HUES64 (cell line): ENCODE measurements at regions not wholly inside any gene's neighbourhood (a gene's known extent, or its start where the extent isn't known, plus 50 kb on each side); places are given as distances from the start of the nearest gene placed in this dataset.

Source experiments
- H3K27ac ChIP-seq: 2 replicates; pipeline ENCODE4 v1.7.0; 2013; ENCODE audit warnings: low read depth, low read length, inconsistent platforms
- H3K27me3 ChIP-seq: 2 replicates; pipeline ENCODE4 v1.6.1; 2013; ENCODE audit warnings: mild to moderate bottlenecking, low read length; ENCODE audit not compliant: insufficient read depth
- H3K36me3 ChIP-seq: 2 replicates; pipeline ENCODE4 v1.6.1; 2013; ENCODE audit warnings: mild to moderate bottlenecking, low read length; ENCODE audit not compliant: insufficient read depth
- H3K4me1 ChIP-seq: 2 replicates; pipeline ENCODE4 v1.6.1; 2013; ENCODE audit warnings: mild to moderate bottlenecking, low read length, moderate library complexity; ENCODE audit not compliant: insufficient read depth
- H3K4me3 ChIP-seq: 2 replicates; pipeline ENCODE4 v1.5.1; 2013; ENCODE audit warnings: mild to moderate bottlenecking, low read length, moderate library complexity
- H3K9ac ChIP-seq: 2 replicates; pipeline ENCODE4 v1.6.1; 2013; ENCODE audit warnings: mild to moderate bottlenecking, low read depth, low read length
- H3K9me3 ChIP-seq: 2 replicates; pipeline ENCODE4 v1.6.1; 2013; ENCODE audit warnings: low read depth, low read length; ENCODE audit not compliant: insufficient read depth
- WGBS: fragments of 150-250, 120-280 bp; methylation state at CpG from one replicate; pipeline ENCODE4 v1.1.7; 2013; ENCODE audit warnings: missing lambda C conversion rate; 5-methylcytosine and 5-hydroxymethylcytosine counted together

GRCh38 chr3:148441191-148441590, 256.5 kb upstream of the AGTR1 start:
- Histone ChIP-seq H3K9ac (no peak overlapping the region), H3K9me3 (no peaks in the 10 kb centered on the region), H3K4me3 (no peak overlapping the region), H3K27me3 (no peaks in the 10 kb centered on the region), H3K36me3 (no peaks in the 10 kb centered on the region), H3K4me1 (no peaks in the 10 kb centered on the region), H3K27ac (no peak overlapping the region)
- 89% methylated on average over 1 of the region's 1 CpG for WGBS

GRCh38 chr3:148450819-148451218, 246.9 kb upstream of the AGTR1 start:
- WGBS, result 75% methylated on average over 5 of the region's 5 CpGs
- Histone ChIP-seq H3K36me3 (no peaks in the 10 kb centered on the region), H3K4me1 (no peaks in the 10 kb centered on the region), H3K9me3 (no peaks in the 10 kb centered on the region), H3K9ac (no peak overlapping the region), H3K27ac (no peak overlapping the region), H3K27me3 (no peaks in the 10 kb centered on the region), H3K4me3 (no peak overlapping the region)

- Histone ChIP-seq H3K27me3 (no peaks in the 10 kb centered on the region), H3K9ac (no peak overlapping the region), H3K4me1 (no peaks in the 10 kb centered on the region), H3K36me3 (no peaks in the 10 kb centered on the region), H3K9me3 (no peaks in the 10 kb centered on the region), H3K27ac (no peak overlapping the region), H3K4me3 (no peak overlapping the region)
Observed at GRCh38 chr3:148451969-148452368, 245.7 kb upstream of the AGTR1 start.

- Histone ChIP-seq H3K4me3 (no peak overlapping the region), H3K9me3 (peaks cover 7% of the 10 kb centered on the region), H3K4me1 (no peaks in the 10 kb centered on the region), H3K27ac (no peak overlapping the region), H3K36me3 (no peaks in the 10 kb centered on the region), H3K9ac (no peak overlapping the region), H3K27me3 (no peaks in the 10 kb centered on the region)
- whole genome bisulfite sequencing, result 100% methylated on average over 3 of the region's 3 CpGs
Observed at GRCh38 chr3:148453781-148454191, 243.9 kb upstream of the AGTR1 start.

GRCh38 chr3:148455098-148455497, 242.6 kb upstream of the AGTR1 start:
- H3K9me3 ChIP-seq, result peaks cover 14% of the 10 kb centered on the region
- WGBS, result 91% methylated on average over 4 of the region's 4 CpGs
- no peak overlapping the region for H3K4me3 ChIP-seq
- H3K27me3 ChIP-seq, result no peaks in the 10 kb centered on the region
- H3K9ac ChIP-seq, result no peak overlapping the region
- no peaks in the 10 kb centered on the region for H3K36me3 ChIP-seq
- no peak overlapping the region for H3K27ac ChIP-seq
- no peaks in the 10 kb centered on the region for H3K4me1 ChIP-seq

- no CpG with 5 or more reads among the region's 1 CpG for WGBS
- H3K27ac ChIP-seq, result no peak overlapping the region
- no peaks in the 10 kb centered on the region for H3K27me3 ChIP-seq
- H3K4me3 ChIP-seq, result no peak overlapping the region
- no peak overlapping the region for H3K9ac ChIP-seq
- peaks cover 14% of the 10 kb centered on the region for H3K9me3 ChIP-seq
- H3K36me3 ChIP-seq, result no peaks in the 10 kb centered on the region
- H3K4me1 ChIP-seq, result no peaks in the 10 kb centered on the region
Observed at GRCh38 chr3:148457886-148458285, 239.8 kb upstream of the AGTR1 start.

- peaks cover 4% of the 10 kb centered on the region; the same call in 1 of the 2 replicates for H3K4me1 ChIP-seq
- no peak overlapping the region for H3K27ac ChIP-seq
- H3K9ac ChIP-seq, result no peak overlapping the region
- H3K27me3 ChIP-seq, result no peaks in the 10 kb centered on the region
- no peaks in the 10 kb centered on the region for H3K36me3 ChIP-seq
- no peak overlapping the region for H3K4me3 ChIP-seq
- H3K9me3 ChIP-seq, result peaks cover 14% of the 10 kb centered on the region
- WGBS, result no CpG with 5 or more reads among the region's 1 CpG
Observed at GRCh38 chr3:148459931-148460513, 237.7 kb upstream of the AGTR1 start.

GRCh38 chr3:148460686-148461085, 237.0 kb upstream of the AGTR1 start:
- WGBS, result 98% methylated on average over 3 of the region's 3 CpGs
- Histone ChIP-seq H3K9me3 (peaks cover 14% of the 10 kb centered on the region), H3K27ac (no peak overlapping the region), H3K27me3 (no peaks in the 10 kb centered on the region), H3K4me1 (peaks cover 10% of the 10 kb centered on the region), H3K36me3 (no peaks in the 10 kb centered on the region), H3K4me3 (no peak overlapping the region), H3K9ac (no peak overlapping the region)

GRCh38 chr3:148464246-148464645, 233.5 kb upstream of the AGTR1 start:
- H3K27ac ChIP-seq, result no peak overlapping the region
- H3K36me3 ChIP-seq, result no peaks in the 10 kb centered on the region
- H3K9me3 ChIP-seq, result peaks cover 2% of the 10 kb centered on the region
- no peak overlapping the region for H3K4me3 ChIP-seq
- no peaks in the 10 kb centered on the region for H3K27me3 ChIP-seq
- H3K4me1 ChIP-seq, result peaks cover 18% of the 10 kb centered on the region
- WGBS, result 79% methylated on average over 2 of the region's 2 CpGs
- H3K9ac ChIP-seq, result no peak overlapping the region

- WGBS, result 67% methylated on average over 1 of the region's 2 CpGs
Observed at GRCh38 chr3:148466143-148466542, 231.6 kb upstream of the AGTR1 start.

GRCh38 chr3:148466980-148467740, 230.5 kb upstream of the AGTR1 start:
- Histone ChIP-seq H3K36me3 (no peaks in the 10 kb centered on the region), H3K4me3 (no peak overlapping the region), H3K9ac (no peak overlapping the region), H3K27ac (no peak overlapping the region), H3K4me1 (peaks cover 18% of the 10 kb centered on the region), H3K9me3 (no peaks in the 10 kb centered on the region), H3K27me3 (no peaks in the 10 kb centered on the region)

More at GRCh38 chr3:148466143-148466542, 231.6 kb upstream of the AGTR1 start:
- Histone ChIP-seq H3K27me3 (no peaks in the 10 kb centered on the region), H3K9ac (no peak overlapping the region), H3K36me3 (no peaks in the 10 kb centered on the region), H3K27ac (no peak overlapping the region), H3K4me1 (peaks cover 18% of the 10 kb centered on the region), H3K4me3 (no peak overlapping the region), H3K9me3 (no peaks in the 10 kb centered on the region)
